CD4-positive, CD25-positive, alpha-beta regulatory T cell (primary cell): ENCODE measurements at regions not wholly inside any gene's neighbourhood (a gene's known extent, or its start where the extent isn't known, plus 50 kb on each side); places are given as distances from the start of the nearest gene placed in this dataset.

Source experiments
- ATAC-seq, 2 donors: fragments of 150-1000 bp; cut with Tn5 transposase; one replicate each; pipeline ENCODE4 v1.10.0; 2021; ENCODE audit warnings: low read depth in 2 of 2, moderate number of reproducible peaks in 2 of 2, moderate library complexity in 1 of 2
- DNase-seq, 3 donors: peaks; one replicate each; pipeline versions ENCODE4 v3.0.0 to v3.0.0-alpha.2; 2012 to 2022; ENCODE audit warnings: mixed read lengths in 1 of 3
- H3K27ac ChIP-seq: one replicate; pipeline ENCODE4 v1.7.0; 2013; ENCODE audit warnings: mild to moderate bottlenecking, low read length; ENCODE audit not compliant: insufficient read depth, poor library complexity, severe bottlenecking
- H3K27me3 ChIP-seq: one replicate; pipeline ENCODE4 v1.7.0; 2013; ENCODE audit warnings: low read length; ENCODE audit not compliant: control insufficient read depth, insufficient read depth
- H3K36me3 ChIP-seq: one replicate; pipeline ENCODE4 v1.7.0; 2013; ENCODE audit warnings: mild to moderate bottlenecking, low read length, moderate library complexity; ENCODE audit not compliant: control insufficient read depth, insufficient read depth
- H3K4me1 ChIP-seq: 2 replicates; pipeline ENCODE4 v1.7.0; 2013; ENCODE audit warnings: mild to moderate bottlenecking, low read length; ENCODE audit not compliant: insufficient read depth, control insufficient read depth, poor library complexity, severe bottlenecking
- H3K4me3 ChIP-seq: one replicate; pipeline ENCODE4 v1.7.0; 2013; ENCODE audit warnings: low read depth, mild to moderate bottlenecking, low read length, moderate library complexity
- H3K9me3 ChIP-seq, 2 experiments: 1 replicate in 1 of 2; 2 replicates in 1 of 2; pipeline ENCODE4 v1.7.0; 2013; ENCODE audit warnings: low read length in 2 of 2, mild to moderate bottlenecking in 1 of 2, moderate library complexity in 1 of 2; ENCODE audit not compliant: control insufficient read depth in 2 of 2
- H3K27ac Mint-ChIP-seq, 3 donors: one replicate each; pipeline ENCODE4 v1.8.0; 2020 to 2022; ENCODE audit warnings: mild to moderate bottlenecking in 3 of 3, mixed read lengths in 3 of 3, moderate library complexity in 2 of 3
- H3K27me3 Mint-ChIP-seq: one replicate; pipeline ENCODE4 v1.8.0; 2022; ENCODE audit warnings: mild to moderate bottlenecking, mixed read lengths
- H3K36me3 Mint-ChIP-seq: one replicate; pipeline ENCODE4 v1.8.0; 2020; ENCODE audit warnings: mixed read lengths
- H3K4me1 Mint-ChIP-seq, 4 donors: one replicate each; pipeline ENCODE4 v1.8.0; 2020 to 2022; ENCODE audit warnings: mixed read lengths in 4 of 4, mild to moderate bottlenecking in 1 of 4
- H3K4me3 Mint-ChIP-seq, 4 donors: one replicate each; pipeline ENCODE4 v1.8.0; 2020 to 2022; ENCODE audit warnings: mild to moderate bottlenecking in 4 of 4, mixed read lengths in 4 of 4, moderate library complexity in 3 of 4
- H3K9me3 Mint-ChIP-seq, 7 donors: one replicate each; pipeline ENCODE4 v1.8.0; 2020 to 2022; ENCODE audit warnings: mixed read lengths in 7 of 7, mild to moderate bottlenecking in 3 of 7, moderate library complexity in 2 of 7

DNA sequence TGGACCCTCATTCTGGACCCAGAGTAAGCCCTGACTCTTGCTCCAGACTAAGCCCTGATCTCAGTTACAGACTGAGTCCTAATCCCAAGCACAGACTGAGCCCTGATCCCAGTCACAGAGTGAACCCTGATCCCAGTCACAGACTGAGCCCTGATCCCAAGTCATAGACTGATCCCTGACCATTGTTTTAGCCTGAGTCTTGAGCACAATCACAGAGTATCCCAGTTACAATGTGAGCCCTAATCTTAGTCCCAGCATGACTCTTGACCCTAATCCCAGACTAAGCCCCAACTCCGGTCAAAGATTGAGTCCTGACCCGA, 240.6 kb downstream of the RBM19 start:
- H3K27ac Mint-ChIP-seq: no peak overlapping the region
- no peak overlapping the region for H3K4me3 ChIP-seq
- H3K4me1 ChIP-seq: no peaks in the 10 kb centered on the region
- H3K9me3 ChIP-seq: no peaks in the 10 kb centered on the region
- no peak overlapping the region for H3K27ac ChIP-seq
- H3K9me3 Mint-ChIP-seq: peaks cover 0 to 2% (median 0%) of the 10 kb centered on the region in 7 donors
- ATAC-seq (no peak), DNase-seq (no peak)
- no peaks in the 10 kb centered on the region for H3K27me3 ChIP-seq
- H3K36me3 Mint-ChIP-seq: no peaks in the 10 kb centered on the region
- H3K36me3 ChIP-seq: no peaks in the 10 kb centered on the region
- H3K4me3 Mint-ChIP-seq: no peak overlapping the region
- H3K27me3 Mint-ChIP-seq: peaks cover 5% of the 10 kb centered on the region
- H3K4me1 Mint-ChIP-seq: no peaks in the 10 kb centered on the region

DNA sequence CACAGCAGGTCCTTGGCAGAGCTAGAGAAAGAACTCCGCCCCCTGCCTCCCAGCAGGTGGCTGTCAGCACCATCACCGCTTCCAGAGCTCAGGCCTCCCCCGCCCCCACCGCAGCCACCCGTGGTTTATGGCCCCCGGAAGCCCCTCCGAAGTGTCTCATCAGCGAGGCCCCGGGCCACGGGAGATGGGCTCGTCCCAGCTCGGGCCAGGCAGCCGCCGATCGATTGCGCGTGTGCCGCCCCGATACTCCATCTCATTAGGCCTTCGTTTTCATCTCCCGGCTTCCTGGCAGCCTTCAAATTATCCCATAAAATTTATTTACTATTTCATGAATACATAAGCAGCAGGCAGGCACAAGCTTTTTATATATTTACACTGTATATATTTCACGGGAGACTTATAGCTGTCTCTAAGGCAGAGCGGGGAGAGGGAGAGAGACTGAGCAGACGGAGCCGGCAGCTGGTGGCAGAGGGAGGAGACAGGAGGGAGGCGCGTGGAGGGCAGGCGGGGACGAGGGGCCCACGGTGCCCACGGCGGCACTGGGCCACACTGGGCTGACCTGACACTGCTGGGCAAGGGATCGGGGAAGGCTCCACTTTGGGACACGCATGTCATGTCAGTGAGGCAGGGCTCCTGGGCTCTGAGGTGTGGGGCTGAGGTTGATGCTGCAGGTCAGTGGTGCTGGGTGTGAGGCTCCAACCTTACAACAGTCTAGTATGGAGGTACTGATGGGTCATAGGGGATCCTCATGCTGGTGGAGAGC, 241.2 kb downstream of the RBM19 start:
- no peak overlapping the region for H3K27ac ChIP-seq
- no peaks in the 10 kb centered on the region for H3K4me1 Mint-ChIP-seq
- H3K27me3 Mint-ChIP-seq: peaks cover 5% of the 10 kb centered on the region
- no peaks in the 10 kb centered on the region for H3K9me3 ChIP-seq
- no peak overlapping the region for H3K4me3 Mint-ChIP-seq
- H3K36me3 Mint-ChIP-seq: no peaks in the 10 kb centered on the region
- peaks cover 0 to 2% (median 0%) of the 10 kb centered on the region in 7 donors for H3K9me3 Mint-ChIP-seq
- H3K4me3 ChIP-seq: no peak overlapping the region
- no peaks in the 10 kb centered on the region for H3K4me1 ChIP-seq
- H3K36me3 ChIP-seq: no peaks in the 10 kb centered on the region
- ATAC-seq: no peak
- no peaks in the 10 kb centered on the region for H3K27me3 ChIP-seq
- DNase-seq: no peak
- H3K27ac Mint-ChIP-seq: no peak overlapping the region

DNA sequence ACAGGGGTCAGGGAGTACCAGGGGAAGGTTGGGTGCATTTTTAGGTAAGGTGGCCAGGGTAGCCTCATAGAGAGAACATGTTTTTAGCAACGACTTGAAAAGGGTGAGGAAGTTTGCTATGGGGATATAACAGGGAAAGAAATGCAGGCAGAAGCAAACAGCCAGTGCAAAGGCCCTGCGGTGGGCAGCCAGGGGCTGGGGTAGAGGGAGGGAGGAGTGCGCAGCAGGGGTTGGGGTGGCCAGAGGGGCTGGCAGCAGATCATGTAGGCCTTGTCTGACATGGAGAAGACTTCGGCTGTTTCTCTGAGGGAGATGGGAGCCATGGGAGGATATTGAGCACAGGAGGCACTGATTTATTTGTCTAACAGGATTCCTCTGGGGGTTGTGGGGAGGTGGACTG, 242.5 kb downstream of the RBM19 start:
- Histone ChIP-seq H3K27me3 (no peaks in the 10 kb centered on the region), H3K4me3 (no peak overlapping the region), H3K27ac (no peak overlapping the region), H3K4me1 (no peaks in the 10 kb centered on the region), H3K9me3 (no peaks in the 10 kb centered on the region), H3K36me3 (no peaks in the 10 kb centered on the region)
- DNase-seq: no peak
- H3K9me3 Mint-ChIP-seq: peaks cover 0 to 2% (median 0%) of the 10 kb centered on the region in 7 donors
- no peaks in the 10 kb centered on the region for H3K36me3 Mint-ChIP-seq
- no peak overlapping the region for H3K27ac Mint-ChIP-seq
- H3K4me1 Mint-ChIP-seq: no peaks in the 10 kb centered on the region
- ATAC-seq: no peak
- H3K27me3 Mint-ChIP-seq: peaks cover 5% of the 10 kb centered on the region
- H3K4me3 Mint-ChIP-seq: no peak overlapping the region

DNA sequence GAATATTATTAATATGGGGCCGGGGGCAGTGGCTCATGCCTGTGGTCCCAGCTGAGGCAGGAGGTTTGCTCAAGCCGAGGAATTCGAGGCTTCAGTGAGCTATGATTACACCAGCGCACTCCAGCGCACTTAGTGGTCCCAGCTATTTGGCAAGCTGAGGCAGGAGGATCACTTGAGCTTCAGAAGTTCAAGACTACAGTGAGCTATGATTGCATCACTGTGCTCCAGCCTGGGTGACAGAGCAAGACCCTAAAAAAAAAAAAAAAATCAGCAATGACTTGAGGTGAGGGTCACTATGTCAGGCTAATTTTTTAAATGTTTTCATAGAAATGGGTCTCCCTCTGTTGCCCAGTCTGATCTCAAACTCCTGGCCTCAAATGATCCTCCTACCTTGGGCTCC, 243.4 kb downstream of the RBM19 start:
- peaks cover 0 to 2% (median 0%) of the 10 kb centered on the region in 7 donors for H3K9me3 Mint-ChIP-seq
- ATAC-seq (no peak), DNase-seq (no peak)
- H3K4me3 ChIP-seq: no peak overlapping the region
- H3K9me3 ChIP-seq: no peaks in the 10 kb centered on the region
- no peaks in the 10 kb centered on the region for H3K36me3 ChIP-seq
- H3K27me3 ChIP-seq: no peaks in the 10 kb centered on the region
- H3K4me3 Mint-ChIP-seq: no peak overlapping the region
- H3K27ac Mint-ChIP-seq: no peak overlapping the region
- H3K27me3 Mint-ChIP-seq: peaks cover 5% of the 10 kb centered on the region
- H3K4me1 Mint-ChIP-seq: no peaks in the 10 kb centered on the region
- H3K4me1 ChIP-seq: no peaks in the 10 kb centered on the region
- H3K27ac ChIP-seq: no peak overlapping the region
- no peaks in the 10 kb centered on the region for H3K36me3 Mint-ChIP-seq

DNA sequence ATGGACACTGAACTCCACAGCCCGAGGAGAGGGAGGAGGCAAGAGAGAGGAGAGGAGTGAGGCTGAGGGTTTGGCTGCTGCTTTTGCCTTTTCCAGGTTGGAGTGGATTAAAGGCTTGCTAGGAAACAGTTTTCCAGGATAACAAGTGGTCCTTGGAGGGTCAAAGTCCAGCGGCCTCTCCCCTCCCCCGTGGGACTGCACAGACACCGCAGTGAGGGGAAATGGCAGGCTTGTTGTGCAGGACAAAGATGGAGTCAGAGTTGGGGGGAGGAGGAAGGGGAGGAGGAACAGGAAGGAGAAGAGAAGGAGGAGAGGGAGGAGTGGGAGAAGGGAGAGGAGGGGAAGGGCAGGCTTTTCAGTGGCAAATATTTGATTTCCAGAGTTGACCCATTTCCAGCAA, 245.5 kb downstream of the RBM19 start:
- Histone ChIP-seq H3K4me3 (no peak overlapping the region), H3K27me3 (no peaks in the 10 kb centered on the region), H3K9me3 (no peaks in the 10 kb centered on the region), H3K36me3 (no peaks in the 10 kb centered on the region), H3K27ac (no peak overlapping the region), H3K4me1 (no peaks in the 10 kb centered on the region)
- Mint-ChIP-seq H3K9me3 (peaks cover 0 to 2% (median 0%) of the 10 kb centered on the region in 7 donors), H3K27ac (no peak overlapping the region), H3K36me3 (no peaks in the 10 kb centered on the region), H3K4me3 (no peak overlapping the region), H3K4me1 (no peaks in the 10 kb centered on the region), H3K27me3 (peaks cover 5% of the 10 kb centered on the region)
- DNase-seq (no peak), ATAC-seq (no peak)

DNA sequence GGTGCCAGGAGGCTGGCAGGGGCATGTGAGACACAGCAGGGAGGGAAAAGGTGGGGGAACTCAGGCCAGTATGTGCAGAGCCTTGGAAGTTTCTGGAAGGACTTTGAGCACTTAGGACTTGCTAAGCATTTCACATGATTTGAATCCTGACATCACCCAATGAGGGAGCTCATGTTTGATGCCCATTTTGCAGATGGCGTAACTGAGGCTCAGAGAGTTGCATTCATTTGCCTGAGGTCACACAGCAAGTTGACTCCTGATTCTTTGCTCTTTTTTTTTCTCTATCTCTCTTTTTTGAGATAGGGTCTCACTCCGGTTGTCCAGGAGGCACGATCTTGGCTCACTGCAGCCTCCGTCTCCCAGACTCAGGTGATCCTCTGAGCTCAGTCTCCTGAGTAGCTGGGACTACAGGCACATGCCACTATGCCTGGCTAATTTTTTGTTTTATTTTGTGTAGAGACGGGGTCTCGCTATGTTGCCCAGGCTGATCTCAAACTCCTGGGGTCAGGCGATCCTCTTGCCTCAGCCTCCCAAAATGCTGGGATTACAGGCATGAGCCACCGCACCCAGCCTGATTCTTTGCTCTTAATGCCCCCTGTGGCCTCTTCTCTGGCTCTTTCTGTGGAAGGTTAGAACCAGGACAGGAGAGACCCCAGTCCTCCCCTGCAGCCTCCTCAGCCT, 246.1 kb downstream of the RBM19 start:
- no peak for ATAC-seq
- H3K4me1 Mint-ChIP-seq: peaks cover 0 to under 1% (median 0%) of the 10 kb centered on the region in 4 donors
- no peak overlapping the region for H3K4me3 ChIP-seq

DNA sequence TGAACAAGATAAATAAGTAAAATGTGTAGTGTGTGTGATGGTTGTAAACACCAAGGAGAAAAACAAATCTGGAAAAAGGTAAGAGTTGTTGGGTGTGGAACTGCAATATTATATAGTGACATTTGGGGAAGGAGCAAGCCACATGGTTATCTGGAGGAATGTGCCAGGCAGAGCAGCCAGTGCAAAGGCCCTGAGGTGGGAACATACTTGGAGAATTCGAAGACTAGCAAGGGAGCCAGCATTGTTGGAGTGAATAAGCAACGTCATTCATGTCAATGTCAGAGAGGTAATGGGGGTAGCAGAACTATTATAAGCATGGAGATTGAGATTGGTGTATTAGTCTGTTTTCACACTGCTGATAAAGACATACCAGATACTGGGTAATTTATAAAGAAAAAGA, 241.5 kb upstream of the LHX5 start:
- Mint-ChIP-seq H3K4me3 (no peak overlapping the region), H3K4me1 (peaks cover 0 to 4% (median 0%) of the 10 kb centered on the region in 4 donors), H3K27me3 (peaks cover 18% of the 10 kb centered on the region), H3K9me3 (peaks cover 0 to 6% (median 0%) of the 10 kb centered on the region in 7 donors), H3K27ac (no peak overlapping the region), H3K36me3 (no peaks in the 10 kb centered on the region)
- H3K9me3 ChIP-seq: no peaks in the 10 kb centered on the region
- H3K4me1 ChIP-seq: no peaks in the 10 kb centered on the region
- H3K27ac ChIP-seq: no peak overlapping the region
- no peaks in the 10 kb centered on the region for H3K36me3 ChIP-seq
- ATAC-seq (no peak), DNase-seq (no peak)
- no peak overlapping the region for H3K4me3 ChIP-seq
- no peaks in the 10 kb centered on the region for H3K27me3 ChIP-seq

More for the DNA sequence above, 246.1 kb downstream of the RBM19 start:
- DNase-seq: no peak
- H3K36me3 ChIP-seq: no peaks in the 10 kb centered on the region
- H3K4me1 ChIP-seq: no peaks in the 10 kb centered on the region
- Mint-ChIP-seq H3K36me3 (no peaks in the 10 kb centered on the region), H3K27me3 (peaks cover 5% of the 10 kb centered on the region), H3K4me3 (no peak overlapping the region), H3K27ac (no peak overlapping the region), H3K9me3 (peaks cover 0 to under 1% (median 0%) of the 10 kb centered on the region in 7 donors)
- no peaks in the 10 kb centered on the region for H3K9me3 ChIP-seq
- H3K27ac ChIP-seq: no peak overlapping the region
- H3K27me3 ChIP-seq: no peaks in the 10 kb centered on the region

DNA sequence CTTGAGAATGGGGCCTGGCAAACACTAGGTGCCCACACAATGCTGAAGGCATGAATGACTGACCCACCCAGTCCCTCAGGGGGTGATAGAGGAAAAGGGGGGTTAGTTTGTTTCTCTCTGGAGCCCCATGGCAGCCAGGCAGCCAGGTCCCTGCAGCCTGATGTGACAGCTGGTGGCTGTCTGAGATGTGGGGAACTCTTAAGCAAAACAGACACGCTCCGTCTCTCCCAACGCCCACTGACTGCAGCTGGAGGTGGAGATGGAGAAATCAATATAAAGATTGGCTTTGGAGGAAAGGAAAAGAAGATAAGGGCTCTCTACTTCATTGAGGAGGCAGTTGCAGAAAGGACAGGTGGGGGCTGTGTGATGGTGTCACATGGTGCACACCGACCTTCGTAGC, 240.8 kb upstream of the LHX5 start:
- H3K4me1 Mint-ChIP-seq: peaks cover 0 to 4% (median 0%) of the 10 kb centered on the region in 4 donors
- H3K27me3 Mint-ChIP-seq: peaks cover 18% of the 10 kb centered on the region
- Histone ChIP-seq H3K36me3 (no peaks in the 10 kb centered on the region), H3K4me3 (no peak overlapping the region), H3K9me3 (no peaks in the 10 kb centered on the region), H3K27ac (no peak overlapping the region), H3K4me1 (no peaks in the 10 kb centered on the region), H3K27me3 (no peaks in the 10 kb centered on the region)
- peaks cover 0 to 6% (median 0%) of the 10 kb centered on the region in 7 donors for H3K9me3 Mint-ChIP-seq
- no peak overlapping the region for H3K27ac Mint-ChIP-seq
- DNase-seq: no peak
- no peak overlapping the region for H3K4me3 Mint-ChIP-seq
- no peaks in the 10 kb centered on the region for H3K36me3 Mint-ChIP-seq
- ATAC-seq: no peak
